HUES6 (cell line): ENCODE measurements at regions not wholly inside any gene's neighbourhood (a gene's known extent, or its start where the extent isn't known, plus 50 kb on each side); places are given as distances from the start of the nearest gene placed in this dataset.

Experiments used
- H3K27ac ChIP-seq: 2 replicates; pipeline ENCODE4 v1.7.0; 2013; ENCODE audit warnings: low read depth, mild to moderate bottlenecking, low read length, inconsistent platforms
- H3K27me3 ChIP-seq: 2 replicates; pipeline ENCODE4 v1.6.1; 2013; ENCODE audit warnings: low read length; ENCODE audit not compliant: control insufficient read depth, insufficient read depth
- H3K36me3 ChIP-seq: 2 replicates; pipeline ENCODE4 v1.6.1; 2013; ENCODE audit warnings: low read length; ENCODE audit not compliant: control insufficient read depth, insufficient read depth
- H3K4me1 ChIP-seq: 2 replicates; pipeline ENCODE4 v1.6.1; 2013; ENCODE audit warnings: low read length; ENCODE audit not compliant: control insufficient read depth, insufficient read depth
- H3K4me3 ChIP-seq: 2 replicates; pipeline ENCODE4 v1.5.1; 2013; ENCODE audit warnings: low read depth, low read length
- H3K9ac ChIP-seq: one replicate; pipeline ENCODE4 v1.6.1; 2013; ENCODE audit warnings: mild to moderate bottlenecking, low read length
- H3K9me3 ChIP-seq: 2 replicates; pipeline ENCODE4 v1.6.1; 2013; ENCODE audit warnings: low read depth, low read length; ENCODE audit not compliant: control insufficient read depth, insufficient read depth

GRCh38 chr6:138550346-138550767, 51.1 kb upstream of the NHSL1 start:
- H3K27ac ChIP-seq: no peak overlapping the region
- H3K4me3 ChIP-seq: no peak overlapping the region
- no peaks in the 10 kb centered on the region for H3K27me3 ChIP-seq
- H3K4me1 ChIP-seq: peaks cover 37% of the 10 kb centered on the region
- no peaks in the 10 kb centered on the region for H3K9me3 ChIP-seq
- no peaks in the 10 kb centered on the region for H3K36me3 ChIP-seq
- no peak overlapping the region for H3K9ac ChIP-seq

- Histone ChIP-seq H3K9ac (no peak overlapping the region), H3K27me3 (no peaks in the 10 kb centered on the region), H3K4me1 (peaks cover 46% of the 10 kb centered on the region)
Observed at GRCh38 chr6:138554146-138554545, 54.9 kb upstream of the NHSL1 start.

GRCh38 chr6:138555421-138555988, 56.2 kb upstream of the NHSL1 start:
- H3K27ac ChIP-seq: peak overlapping the region; percentile 71
- peak overlapping the region; percentile 7; the same call in 1 of the 2 replicates for H3K4me3 ChIP-seq
- peak overlapping the region; percentile 67 for H3K9ac ChIP-seq
- H3K9me3 ChIP-seq: no peaks in the 10 kb centered on the region
- peaks cover 51% of the 10 kb centered on the region for H3K4me1 ChIP-seq
- H3K36me3 ChIP-seq: no peaks in the 10 kb centered on the region
- H3K27me3 ChIP-seq: no peaks in the 10 kb centered on the region

More at GRCh38 chr6:138554146-138554545, 54.9 kb upstream of the NHSL1 start:
- H3K4me3 ChIP-seq: no peak overlapping the region
- H3K36me3 ChIP-seq: no peaks in the 10 kb centered on the region
- H3K27ac ChIP-seq: no peak overlapping the region; the same call in 1 of the 2 replicates
- no peaks in the 10 kb centered on the region for H3K9me3 ChIP-seq

- no peaks in the 10 kb centered on the region for H3K36me3 ChIP-seq
- H3K27ac ChIP-seq: peak overlapping the region; percentile 71; the same call in 1 of the 2 replicates
- peaks cover 62% of the 10 kb centered on the region for H3K4me1 ChIP-seq
- H3K9ac ChIP-seq: no peak overlapping the region
- H3K27me3 ChIP-seq: no peaks in the 10 kb centered on the region
- H3K4me3 ChIP-seq: no peak overlapping the region
- no peaks in the 10 kb centered on the region for H3K9me3 ChIP-seq
Observed at GRCh38 chr6:138557147-138557546, 57.9 kb upstream of the NHSL1 start.

- Histone ChIP-seq H3K36me3 (no peaks in the 10 kb centered on the region), H3K4me3 (no peak overlapping the region), H3K27ac (no peak overlapping the region), H3K4me1 (peaks cover 55% of the 10 kb centered on the region), H3K9ac (no peak overlapping the region), H3K27me3 (no peaks in the 10 kb centered on the region), H3K9me3 (no peaks in the 10 kb centered on the region)
Observed at GRCh38 chr6:138559143-138559542, 59.8 kb upstream of the NHSL1 start.

- H3K27ac ChIP-seq: no peak overlapping the region
- no peaks in the 10 kb centered on the region for H3K36me3 ChIP-seq
- no peak overlapping the region for H3K9ac ChIP-seq
- no peak overlapping the region for H3K4me3 ChIP-seq
- peaks cover 43% of the 10 kb centered on the region for H3K4me1 ChIP-seq
- H3K27me3 ChIP-seq: no peaks in the 10 kb centered on the region
- no peaks in the 10 kb centered on the region for H3K9me3 ChIP-seq
Observed at GRCh38 chr6:138560130-138560860, 61.0 kb upstream of the NHSL1 start.

GRCh38 chr6:138562691-138563090, 63.4 kb upstream of the NHSL1 start:
- Histone ChIP-seq H3K4me1 (peaks cover 20% of the 10 kb centered on the region), H3K27ac (no peak overlapping the region), H3K27me3 (no peaks in the 10 kb centered on the region), H3K36me3 (no peaks in the 10 kb centered on the region), H3K4me3 (no peak overlapping the region), H3K9ac (no peak overlapping the region), H3K9me3 (no peaks in the 10 kb centered on the region)

GRCh38 chr6:138563231-138563630, 63.9 kb upstream of the NHSL1 start:
- Histone ChIP-seq H3K27me3 (no peaks in the 10 kb centered on the region), H3K4me1 (peaks cover 20% of the 10 kb centered on the region), H3K4me3 (no peak overlapping the region), H3K27ac (no peak overlapping the region), H3K36me3 (no peaks in the 10 kb centered on the region), H3K9ac (no peak overlapping the region), H3K9me3 (no peaks in the 10 kb centered on the region)

- Histone ChIP-seq H3K36me3 (no peaks in the 10 kb centered on the region), H3K27me3 (no peaks in the 10 kb centered on the region), H3K9ac (no peak overlapping the region), H3K4me3 (no peak overlapping the region), H3K4me1 (peaks cover 20% of the 10 kb centered on the region), H3K9me3 (no peaks in the 10 kb centered on the region), H3K27ac (no peak overlapping the region)
Observed at GRCh38 chr6:138563650-138564049, 64.4 kb upstream of the NHSL1 start.

GRCh38 chr6:138564170-138564721, 65.0 kb upstream of the NHSL1 start:
- no peaks in the 10 kb centered on the region for H3K9me3 ChIP-seq
- no peak overlapping the region for H3K4me3 ChIP-seq
- no peak overlapping the region for H3K27ac ChIP-seq
- H3K9ac ChIP-seq: no peak overlapping the region
- no peaks in the 10 kb centered on the region for H3K27me3 ChIP-seq
- H3K4me1 ChIP-seq: peaks cover 20% of the 10 kb centered on the region
- no peaks in the 10 kb centered on the region for H3K36me3 ChIP-seq

GRCh38 chr6:138567052-138567451, 67.8 kb upstream of the NHSL1 start:
- H3K4me3 ChIP-seq: no peak overlapping the region
- H3K36me3 ChIP-seq: no peaks in the 10 kb centered on the region
- H3K9me3 ChIP-seq: no peaks in the 10 kb centered on the region
- peaks cover 26% of the 10 kb centered on the region for H3K4me1 ChIP-seq
- no peak overlapping the region for H3K27ac ChIP-seq
- no peak overlapping the region for H3K9ac ChIP-seq
- H3K27me3 ChIP-seq: no peaks in the 10 kb centered on the region
